NCI-H524 treated with DMSO at 0.1 percent for 48 hours (cell line): ENCODE measurements at regions not wholly inside any gene's neighbourhood (a gene's known extent, or its start where the extent isn't known, plus 50 kb on each side); places are given as distances from the start of the nearest gene placed in this dataset.

ENCODE experiments used
- DNase-seq: peaks from one replicate; lab custom pipeline; 2025; lab: John Stamatoyannopoulos, UW

DNA sequence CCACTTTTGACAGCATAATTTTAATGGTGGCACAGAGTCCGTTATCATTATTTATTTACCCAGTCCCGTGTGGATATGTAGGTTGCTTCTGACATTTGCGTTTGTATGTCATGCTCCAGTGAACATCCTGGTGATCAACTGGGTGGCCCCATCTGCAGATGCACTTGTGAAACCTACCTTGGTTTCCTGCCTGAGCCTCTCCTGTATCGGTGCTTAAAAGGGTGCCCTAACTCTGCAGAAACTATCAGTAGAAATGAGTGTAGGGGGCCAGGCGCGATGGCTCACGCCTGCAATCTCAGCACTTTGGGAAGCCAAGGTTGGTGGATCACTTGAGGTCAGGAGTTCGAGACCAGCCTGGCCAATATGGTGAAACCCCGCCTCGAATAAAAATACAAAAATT is 92.1 kb upstream of the IER5L start:
- DNase-seq: no peak

DNA sequence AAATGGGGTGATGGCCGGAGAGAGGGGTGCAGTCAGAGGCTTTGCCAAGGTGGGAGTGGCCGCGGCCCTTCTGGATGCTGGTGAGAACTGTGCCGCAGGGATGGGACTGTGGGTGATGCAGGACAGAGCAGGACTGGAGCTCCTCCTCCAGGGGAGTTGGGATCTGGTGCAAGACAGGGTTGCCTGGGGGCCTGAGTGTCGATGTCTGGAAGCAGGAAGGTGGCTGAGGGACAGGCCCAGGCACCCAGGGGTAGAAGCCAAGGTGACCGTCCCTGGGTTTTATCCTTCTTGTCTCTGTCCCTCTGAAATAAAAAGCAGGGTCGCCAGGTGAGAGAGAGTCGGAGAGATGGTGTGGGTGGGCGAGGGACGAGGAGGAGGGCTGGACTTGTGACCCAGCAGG is 89.1 kb upstream of the IER5L start:
- DNase-seq: no peak

DNA sequence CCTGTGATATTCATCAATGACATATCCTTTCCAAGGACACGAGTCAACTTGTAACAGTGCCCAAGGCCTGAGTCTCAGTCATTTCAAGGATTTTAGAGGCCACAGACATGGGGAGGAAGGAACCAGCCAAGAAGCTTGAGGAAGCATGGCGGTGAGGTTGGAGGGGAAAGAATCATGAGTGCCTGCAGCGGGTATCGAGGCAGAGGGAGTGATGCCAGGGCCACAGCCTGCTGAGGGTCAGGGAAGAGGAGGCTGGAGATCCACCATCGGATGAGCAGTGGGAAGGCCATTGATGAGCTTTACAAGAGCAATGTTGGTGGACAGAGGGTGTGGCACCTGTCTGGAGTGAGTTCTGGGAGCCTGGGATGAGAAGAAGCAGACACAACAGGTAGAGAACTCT is 88.5 kb upstream of the IER5L start:
- no peak for DNase-seq

DNA sequence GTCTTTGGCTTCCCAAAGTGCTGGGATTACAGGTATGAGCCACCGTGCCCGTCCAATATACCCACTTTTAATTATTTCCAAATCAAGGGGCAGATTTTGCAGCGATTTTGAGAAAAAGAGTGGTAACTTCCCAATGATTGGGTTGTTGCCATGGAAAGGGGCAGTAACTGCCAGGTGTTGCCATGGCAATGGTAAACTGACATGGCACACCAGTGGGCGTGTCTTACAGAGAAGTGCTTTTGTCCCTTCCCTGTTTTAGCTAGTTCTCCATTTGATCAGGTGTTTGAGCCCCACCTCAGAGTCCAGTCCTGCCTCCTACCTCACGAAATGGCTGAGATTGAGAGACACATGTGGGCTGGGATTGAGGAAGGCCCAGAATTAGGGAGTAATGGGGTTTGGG is 86.3 kb upstream of the IER5L start:
- DNase-seq: no peak

DNA sequence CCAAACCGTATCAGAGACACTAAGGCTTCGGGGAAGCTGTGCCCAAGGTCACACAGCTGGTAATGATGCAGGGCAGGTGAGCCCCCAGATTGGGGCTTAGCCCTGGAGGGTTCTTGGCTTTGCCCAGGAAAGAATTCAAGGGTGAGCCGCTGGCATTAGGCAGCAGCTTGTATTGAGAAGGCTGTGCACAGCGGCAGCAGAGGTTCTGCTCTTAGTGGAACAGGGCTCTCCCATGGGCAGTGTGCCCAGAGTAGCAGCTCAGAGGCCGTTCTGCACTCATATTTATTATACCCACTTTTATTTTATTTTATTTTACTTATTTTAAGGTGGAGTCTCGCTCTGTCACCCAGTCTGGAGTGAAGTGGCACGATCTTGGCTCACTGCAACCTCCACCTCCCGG is 85.8 kb upstream of the IER5L start:
- DNase-seq: no peak

DNA sequence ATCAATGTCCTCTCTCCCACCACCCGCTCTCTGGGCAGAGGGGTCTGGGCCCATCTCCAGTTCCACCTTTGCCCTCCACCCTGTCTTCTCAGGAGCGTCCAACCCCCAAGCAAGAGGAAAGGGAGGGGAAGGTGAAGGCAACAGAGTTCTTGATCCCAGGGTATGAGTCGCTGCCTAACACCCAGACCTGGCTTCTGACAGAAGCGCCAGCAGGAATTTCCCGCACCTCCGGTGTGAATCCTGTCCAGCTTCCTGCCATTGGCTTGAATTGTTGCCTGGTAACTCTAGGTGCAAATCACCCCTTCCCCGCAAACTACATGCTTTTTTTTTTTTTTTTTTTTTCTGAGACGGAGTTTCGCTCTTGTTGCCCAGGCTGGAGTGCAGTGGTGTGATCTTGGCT is 84.2 kb upstream of the IER5L start:
- no peak for DNase-seq

DNA sequence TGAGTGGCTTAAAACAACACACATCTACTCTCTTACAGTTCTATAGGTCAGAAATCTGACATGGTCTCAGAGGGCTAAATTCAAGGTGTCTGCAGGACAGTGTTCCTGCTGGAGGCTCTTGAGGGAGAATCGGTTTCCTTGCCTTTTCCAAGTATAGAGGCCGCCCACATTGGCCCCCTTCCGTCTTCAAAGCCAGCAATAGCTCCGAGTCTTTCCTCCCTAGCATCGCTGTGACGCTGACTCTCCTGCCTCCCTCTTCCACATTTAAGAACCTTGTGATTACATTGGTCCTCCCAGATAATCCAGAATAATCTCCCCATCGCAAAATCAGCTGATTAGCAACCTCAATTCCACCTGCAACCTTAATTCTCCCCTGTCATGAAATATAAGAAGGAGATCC is 81.3 kb upstream of the IER5L start:
- DNase-seq: no peak

DNA sequence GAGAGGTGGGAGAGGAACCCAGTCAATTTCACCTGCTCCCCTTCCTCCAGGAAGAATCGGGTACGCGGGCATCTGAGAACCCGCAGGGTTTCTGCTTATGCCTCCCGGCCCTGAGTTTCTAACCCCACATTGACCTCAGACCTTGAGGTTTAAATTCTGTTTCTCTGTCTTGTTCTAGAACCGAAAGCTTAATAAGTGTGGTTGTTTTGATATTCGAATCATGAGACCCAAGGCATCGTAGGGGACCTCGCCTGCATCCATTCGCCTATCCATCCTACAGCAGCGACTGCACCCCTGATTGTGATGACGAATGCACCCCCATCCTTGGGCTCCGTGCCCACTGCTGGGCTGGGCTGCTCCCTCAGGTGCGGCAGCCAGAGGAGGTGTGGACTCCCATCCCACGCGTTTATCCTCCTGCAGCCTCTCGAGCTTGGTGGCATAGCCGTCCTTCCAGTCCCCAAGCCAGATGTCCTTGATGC is 80.8 kb upstream of the IER5L start:
- no peak for DNase-seq

DNA sequence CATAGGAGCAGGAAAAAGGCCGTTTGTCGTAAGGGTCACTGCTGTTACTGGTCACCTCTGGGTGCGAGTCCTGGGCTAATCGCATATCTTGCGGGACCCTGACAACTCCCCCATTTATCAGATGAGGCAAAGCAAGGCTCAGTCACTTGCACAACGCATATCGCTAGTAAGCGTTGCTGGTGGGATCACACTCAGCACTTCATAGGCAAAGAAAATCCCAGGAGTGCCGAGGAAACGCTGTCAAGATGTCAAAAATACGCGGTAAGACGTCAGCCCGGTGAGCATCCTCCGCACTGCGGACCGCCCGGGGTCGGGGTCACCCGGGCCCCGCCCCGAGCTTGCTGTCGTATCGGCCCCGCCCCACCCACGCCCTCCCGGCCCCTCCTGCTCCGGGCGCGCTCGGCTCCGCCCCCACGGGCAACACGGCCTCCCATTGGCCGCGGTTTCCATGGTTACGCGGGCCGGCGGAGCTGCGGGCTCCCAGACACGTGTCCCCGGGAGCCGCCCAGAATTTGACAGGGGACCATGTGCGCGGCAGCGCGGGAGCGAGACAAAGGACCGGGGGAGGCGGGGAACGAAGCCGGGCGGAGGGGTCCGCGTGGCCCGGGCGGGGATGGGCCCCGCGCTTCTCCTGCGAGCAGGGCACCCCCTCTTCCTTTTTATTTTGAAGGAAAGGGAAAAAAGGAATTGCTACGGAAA is 80.2 kb upstream of the IER5L start:
- peak; percentile 41 for DNase-seq

DNA sequence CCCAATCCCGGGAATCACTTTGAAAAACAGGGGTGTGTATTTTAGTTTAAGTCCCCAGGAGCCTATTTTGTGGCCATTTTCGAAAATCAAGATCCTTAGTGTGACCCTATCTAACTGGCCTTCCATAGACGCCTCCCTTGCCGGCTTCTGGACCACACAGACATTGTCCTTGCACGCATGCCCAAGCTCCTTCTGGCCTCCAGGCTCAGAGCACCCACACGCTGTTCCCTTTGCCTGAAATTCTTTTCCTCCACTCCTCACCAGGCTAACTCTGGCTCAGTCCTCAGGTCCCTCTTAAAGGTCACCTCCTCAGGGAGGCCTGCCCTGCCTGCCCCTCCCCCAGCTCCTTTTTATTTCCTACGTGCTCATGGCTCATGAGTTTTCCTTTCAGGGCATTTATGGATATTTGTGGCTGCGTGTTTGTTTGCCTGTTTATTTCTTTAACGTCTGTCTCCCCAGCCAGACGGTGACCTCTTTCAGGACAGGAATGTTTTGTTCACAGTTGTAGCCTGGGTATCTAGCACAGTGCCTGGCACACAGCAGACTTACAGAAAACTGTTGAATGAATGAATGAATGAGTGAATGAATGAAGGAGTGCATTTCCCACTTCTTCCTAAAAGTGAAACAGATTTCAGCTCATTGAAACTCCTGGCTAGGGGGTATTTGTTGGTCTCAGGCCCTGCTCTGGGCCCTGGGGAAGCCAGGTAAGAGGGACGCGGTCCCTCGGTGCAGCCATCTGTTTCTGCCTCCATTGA is 79.1 kb upstream of the IER5L start:
- DNase-seq: no peak

DNA sequence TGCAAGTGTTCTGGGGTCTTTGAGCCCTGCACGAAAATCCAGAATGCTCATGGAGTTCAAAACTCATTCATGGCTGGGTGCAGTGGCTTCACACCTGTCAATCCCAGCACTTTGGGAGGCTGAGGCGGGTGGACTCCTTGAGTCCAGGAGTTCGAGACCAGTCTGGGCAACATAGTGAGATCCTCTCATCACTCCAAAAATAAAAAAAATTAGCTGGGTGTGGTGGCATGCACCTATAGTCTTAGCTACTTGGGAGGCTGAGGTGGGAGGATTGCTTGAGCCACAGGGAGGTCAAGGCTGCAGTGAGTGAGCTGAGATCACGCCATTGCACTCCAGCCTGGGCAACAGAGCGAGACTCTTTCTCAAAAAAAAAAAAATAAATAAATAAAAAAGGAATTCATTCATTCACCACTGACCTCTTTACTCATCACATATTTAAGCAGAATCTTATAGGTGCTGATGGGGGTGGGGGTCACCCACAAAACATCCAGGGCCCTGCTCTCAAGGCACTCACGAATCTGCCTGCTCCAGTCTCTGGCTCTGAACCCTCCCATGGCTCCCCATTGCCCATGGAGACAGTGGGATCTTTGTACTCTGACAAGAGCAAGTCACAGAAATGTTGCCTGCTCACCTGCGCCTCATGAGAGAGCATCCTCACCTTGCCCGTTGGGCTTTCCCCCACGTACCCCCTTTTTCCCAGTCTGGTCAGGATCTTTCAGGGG is 76.7 kb upstream of the IER5L start:
- no peak for DNase-seq

DNA sequence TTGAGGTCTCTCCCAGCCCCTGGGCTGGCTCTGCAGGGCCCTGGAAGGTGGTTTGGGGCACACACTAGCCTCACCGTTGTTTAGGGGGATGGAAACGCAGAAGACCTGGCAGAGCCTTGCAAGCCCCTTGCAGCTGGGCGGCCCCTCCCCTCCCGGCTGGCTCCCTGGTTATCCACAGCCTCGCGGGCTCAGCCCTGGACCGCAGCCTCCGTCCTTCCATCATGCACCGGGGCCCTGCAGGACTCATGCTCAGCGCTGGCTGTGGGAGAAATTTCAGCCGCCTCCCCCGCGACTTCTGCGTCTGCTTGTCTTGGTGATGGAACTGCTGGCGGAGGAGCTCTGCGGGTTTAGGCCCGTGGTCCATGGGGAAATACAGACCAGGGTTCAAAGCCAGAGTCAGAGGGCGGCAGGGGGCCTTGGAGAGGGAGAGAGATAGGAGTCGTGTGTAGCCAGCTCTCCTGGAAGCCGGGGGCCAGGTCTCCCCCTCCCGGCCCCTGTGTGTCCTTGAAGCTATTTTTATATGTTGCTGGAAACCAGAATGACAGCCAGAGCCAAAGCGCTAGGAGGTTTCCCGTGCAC is 75.8 kb upstream of the IER5L start:
- DNase-seq: no peak

DNA sequence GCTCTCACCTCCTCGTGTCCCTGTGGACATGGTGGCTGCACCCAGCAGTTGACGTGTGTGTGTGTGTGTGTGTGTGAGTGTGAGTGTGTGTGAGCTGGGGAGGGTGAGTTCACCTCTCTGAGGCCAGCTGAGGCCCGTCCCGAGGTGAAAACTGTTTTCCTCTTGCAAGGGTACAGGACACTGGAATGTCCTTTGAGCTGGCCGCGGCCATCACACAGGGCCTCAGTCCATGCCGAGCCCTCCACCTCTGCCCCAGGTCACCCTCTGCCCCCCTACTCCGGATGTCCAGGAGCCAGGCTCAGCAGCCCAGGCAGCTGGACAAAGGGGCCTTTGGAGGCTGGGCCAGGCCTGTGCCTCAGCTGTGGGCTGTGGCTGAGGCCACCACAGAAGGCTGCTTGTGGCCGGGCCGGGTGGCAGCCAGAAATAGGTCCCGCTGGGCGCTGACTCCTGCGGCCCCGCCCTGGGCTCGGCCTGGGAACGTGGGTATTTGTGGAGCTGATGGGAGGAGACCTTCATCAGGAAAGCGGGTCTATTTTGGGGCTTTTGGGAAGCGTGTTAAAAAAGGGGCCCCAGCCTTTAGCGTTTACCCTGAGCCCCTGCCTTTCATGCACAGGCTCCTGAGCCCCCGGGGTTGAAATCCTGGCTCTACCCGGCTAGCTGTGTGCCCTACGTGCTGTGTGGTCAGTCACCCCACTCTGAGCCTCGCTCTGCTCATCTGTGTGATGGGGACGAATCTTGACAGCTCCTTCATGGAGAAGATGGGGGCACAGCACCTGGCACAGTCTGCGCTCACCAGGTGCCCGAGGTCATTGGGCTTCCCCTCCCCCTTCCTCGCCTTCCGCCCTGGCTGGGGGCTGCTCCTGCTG is 75.1 kb upstream of the IER5L start:
- DNase-seq: no peak

DNA sequence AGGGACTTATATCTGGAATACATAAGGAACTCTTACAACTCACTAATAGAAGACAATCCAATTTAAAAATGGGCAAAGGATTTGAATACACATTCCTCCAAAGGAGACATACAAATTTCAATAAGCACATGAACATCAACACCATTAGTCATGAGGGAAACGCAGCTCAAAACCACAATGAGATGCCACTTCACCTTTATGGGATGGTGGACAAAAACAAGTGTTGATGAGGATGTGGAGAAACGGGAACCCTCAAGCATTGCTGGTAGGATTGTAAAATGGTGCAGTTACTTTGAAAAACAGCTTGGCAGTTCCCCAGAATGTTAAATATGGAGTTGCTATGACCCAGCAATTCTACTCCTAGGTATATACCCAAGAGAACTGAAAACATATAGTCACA is 72.7 kb upstream of the IER5L start:
- no peak for DNase-seq

DNA sequence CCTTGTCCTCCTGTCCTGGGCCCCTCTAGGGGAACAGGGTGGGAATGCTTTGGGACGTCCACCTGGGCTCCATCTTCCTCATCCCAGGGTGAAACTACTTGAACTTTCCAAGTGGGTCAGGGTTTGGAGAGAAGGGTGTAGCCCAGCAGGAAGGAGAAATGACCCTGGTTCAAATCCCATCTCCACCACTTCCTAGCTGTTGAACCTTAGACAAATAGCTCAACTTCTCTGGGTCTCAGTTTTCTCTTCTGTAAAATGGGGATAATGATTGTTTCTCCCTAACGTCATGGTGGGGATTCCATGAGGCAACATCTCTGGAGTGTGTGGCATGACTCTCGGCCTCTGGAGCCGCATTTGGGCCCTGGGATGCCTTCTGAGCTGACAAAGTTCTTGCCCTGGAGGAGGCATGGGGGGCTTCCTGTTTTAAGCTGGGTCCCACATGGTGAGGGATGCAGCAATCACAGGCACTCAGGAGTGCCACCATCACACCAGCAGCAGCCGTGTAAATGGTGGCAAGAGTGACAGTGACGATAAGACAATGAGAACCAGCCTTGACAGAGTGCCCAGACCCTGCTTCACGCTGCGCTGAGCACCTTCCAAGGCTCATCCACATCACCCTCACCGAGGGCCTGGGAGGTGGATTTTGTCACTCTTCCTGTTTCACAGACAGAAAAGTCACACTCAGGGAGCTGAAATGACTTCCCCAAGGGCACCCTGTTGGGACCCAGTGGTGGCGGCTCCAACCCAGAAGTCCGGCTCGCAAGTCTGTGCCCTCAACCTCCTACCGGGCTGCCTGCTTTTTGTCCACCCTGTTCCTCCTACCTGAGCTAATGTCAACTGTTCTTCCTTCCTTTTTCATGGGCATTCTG is 69.5 kb upstream of the IER5L start:
- DNase-seq: no peak

DNA sequence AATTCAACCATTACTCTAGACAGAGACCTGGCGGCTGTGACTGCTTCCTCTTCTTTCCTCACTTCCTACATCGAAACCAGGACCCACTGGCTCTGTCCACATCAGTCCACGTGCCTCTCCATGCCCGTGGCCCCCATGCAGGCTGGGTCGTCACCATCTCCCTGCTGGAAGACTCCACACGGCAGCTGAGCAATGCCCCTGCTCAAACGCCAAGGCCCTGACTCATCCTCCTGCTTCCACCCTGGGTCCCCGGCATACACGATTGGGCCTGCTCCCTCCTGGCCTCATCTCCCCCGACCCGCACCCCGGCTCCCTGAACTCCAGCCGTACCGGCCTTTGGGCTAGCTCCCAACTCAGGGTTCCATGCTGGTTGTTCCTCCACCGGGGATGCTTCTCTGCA is 67.2 kb upstream of the IER5L start:
- no peak for DNase-seq

DNA sequence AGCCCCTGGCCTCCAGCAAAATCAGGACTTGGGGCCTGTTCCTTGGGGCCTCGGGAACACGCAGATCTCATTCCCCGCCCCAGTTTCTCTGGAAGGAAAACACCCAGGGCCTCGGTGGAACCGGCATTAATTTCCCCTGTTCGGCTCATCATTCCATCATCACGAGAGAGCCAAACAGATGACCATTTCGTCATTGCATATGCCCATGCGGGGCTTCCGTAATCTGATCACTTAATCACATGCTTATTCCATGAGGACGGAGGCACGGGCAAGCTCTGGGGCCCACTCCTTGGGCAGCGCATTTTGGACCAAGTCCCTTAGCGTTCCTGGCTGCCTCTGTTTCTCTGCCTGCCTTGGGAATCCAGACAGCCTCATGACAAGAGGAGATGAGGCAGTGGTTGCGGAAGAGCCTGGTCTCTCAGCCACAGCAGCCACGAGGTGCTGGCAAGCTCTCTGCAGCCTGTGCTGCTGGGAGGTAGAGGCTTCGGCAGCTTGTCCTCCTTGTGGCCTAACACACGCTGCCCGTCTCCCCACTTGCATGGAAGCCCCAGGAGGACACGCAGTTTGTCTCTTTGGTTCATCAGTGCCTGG is 65.0 kb upstream of the IER5L start:
- no peak for DNase-seq

DNA sequence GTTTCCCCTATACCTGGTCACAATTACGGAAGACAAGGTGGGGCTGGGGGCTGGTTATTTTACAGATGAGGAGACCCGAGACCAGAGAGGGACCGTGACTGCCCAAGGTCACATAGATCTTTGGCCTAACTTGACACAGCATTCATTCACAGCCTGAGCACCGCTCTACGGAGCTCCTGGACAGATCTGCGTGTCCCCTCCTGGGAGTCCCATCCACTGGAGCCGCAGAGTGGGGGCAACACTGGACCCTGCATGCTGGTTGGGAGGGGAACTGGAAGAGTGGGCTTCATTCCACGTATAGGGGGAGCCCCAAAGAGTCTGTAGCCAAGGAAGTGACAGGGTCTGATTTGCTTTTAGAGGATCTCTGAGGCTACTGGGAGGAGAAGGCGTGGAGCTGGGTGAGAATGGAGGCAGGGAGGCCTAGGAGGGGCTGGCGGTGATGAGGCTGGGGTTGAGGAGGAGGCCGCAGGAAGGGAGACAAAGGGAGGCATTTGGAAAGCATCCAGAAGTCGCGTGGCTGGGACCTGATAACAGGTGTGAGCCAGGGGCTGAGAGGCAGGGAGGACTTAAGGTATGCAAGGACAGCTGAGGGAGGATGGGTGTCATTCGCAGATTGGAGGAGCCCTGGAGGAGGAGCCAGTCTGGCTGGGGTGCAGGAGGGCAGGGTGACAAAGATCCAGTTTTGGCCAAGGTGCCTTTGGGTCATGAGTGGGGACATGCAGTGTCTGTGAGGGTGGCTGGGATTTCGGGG is 64.3 kb upstream of the IER5L start:
- DNase-seq: no peak

DNA sequence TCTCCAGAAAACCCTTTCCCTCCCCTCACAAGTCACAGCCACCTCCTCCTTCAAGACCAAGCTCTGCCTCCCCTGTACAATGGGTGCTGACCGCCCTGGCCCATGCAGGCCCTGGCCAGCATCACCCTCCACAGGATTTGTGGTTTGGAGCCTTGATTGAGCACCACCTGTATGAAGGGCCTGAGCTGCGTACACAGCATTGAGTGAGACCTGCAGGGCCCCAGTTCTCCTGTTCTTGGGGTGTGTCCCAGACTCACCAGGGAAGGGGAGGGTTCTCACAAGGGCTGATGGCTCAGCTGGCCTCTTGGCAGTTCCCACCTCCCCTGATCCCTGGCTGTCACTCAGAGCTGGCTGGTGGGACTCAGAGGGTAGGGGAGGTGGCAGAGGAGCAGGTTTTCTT is 63.7 kb upstream of the IER5L start:
- no peak for DNase-seq
